NT2/D1 (cell line): ENCODE measurements at regions not wholly inside any gene's neighbourhood (a gene's known extent, or its start where the extent isn't known, plus 50 kb on each side); places are given as distances from the start of the nearest gene placed in this dataset.

ENCODE experiments used
- YY1 ChIP-seq: IDR thresholded peaks from 2 replicates; pipeline ENCODE4 v1.6.1; 2011; ENCODE audit not compliant: insufficient read length, insufficient read depth
- ZNF274 ChIP-seq: IDR thresholded peaks from 2 replicates; pipeline ENCODE4 v1.6.1; 2011; ENCODE audit warnings: mild to moderate bottlenecking, low read depth, low read length

DNA sequence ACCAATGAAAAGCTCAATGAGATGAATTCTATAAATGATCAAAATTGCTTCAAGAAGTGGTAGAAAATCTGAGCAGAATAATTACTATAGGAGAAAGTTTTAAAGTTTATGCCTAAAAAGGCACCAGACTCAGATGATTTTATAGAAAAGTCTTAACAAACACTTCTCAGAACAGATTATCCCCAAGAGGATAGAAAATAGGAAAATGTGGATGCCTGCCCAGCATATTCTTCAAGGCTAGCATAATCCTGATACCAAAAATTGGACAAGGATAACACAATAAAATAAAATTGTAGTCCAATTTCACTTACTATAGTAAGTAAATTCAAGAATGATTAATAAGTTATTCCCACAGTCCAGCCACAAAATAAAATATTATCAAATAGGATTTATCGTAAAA, 397.0 kb downstream of the NR2F1-AS1 start:
- TF ChIP-seq YY1 (no peak), ZNF274 (no peak)
